ENCODE measurements at regions not wholly inside any gene's neighbourhood (a gene's known extent, or its start where the extent isn't known, plus 50 kb on each side); places are given as distances from the start of the nearest gene placed in this dataset.

- H3K36me3 ChIP-seq: no peaks in the 10 kb centered on the region
- no peaks in the 10 kb centered on the region for H3K27me3 ChIP-seq
- H3K4me3 ChIP-seq: no peak overlapping the region
- no peaks in the 10 kb centered on the region for H3K4me1 ChIP-seq
- TF ChIP-seq, protein P1, sequence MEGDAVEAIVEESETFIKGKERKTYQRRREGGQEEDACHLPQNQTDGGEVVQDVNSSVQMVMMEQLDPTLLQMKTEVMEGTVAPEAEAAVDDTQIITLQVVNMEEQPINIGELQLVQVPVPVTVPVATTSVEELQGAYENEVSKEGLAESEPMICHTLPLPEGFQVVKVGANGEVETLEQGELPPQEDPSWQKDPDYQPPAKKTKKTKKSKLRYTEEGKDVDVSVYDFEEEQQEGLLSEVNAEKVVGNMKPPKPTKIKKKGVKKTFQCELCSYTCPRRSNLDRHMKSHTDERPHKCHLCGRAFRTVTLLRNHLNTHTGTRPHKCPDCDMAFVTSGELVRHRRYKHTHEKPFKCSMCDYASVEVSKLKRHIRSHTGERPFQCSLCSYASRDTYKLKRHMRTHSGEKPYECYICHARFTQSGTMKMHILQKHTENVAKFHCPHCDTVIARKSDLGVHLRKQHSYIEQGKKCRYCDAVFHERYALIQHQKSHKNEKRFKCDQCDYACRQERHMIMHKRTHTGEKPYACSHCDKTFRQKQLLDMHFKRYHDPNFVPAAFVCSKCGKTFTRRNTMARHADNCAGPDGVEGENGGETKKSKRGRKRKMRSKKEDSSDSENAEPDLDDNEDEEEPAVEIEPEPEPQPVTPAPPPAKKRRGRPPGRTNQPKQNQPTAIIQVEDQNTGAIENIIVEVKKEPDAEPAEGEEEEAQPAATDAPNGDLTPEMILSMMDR (IDR thresholded peaks at IDR 0.05): no peak
- no peak for TF ChIP-seq POLR2AphosphoS5 (IDR thresholded peaks at IDR 0.05)
- TF ChIP-seq POLR2A (IDR thresholded peaks at IDR 0.05): no peak
- intact Hi-C loops (cut with DNase I; ENCODE audit: low total_unique reads): loop anchor here (10.0 kb wide), 1 partner anchor 872 kb away; no protein-coding TSS in a partner anchor
- no peak overlapping the region for H3K27ac ChIP-seq
- no peak for DNase-seq (ENCODE audit: low spot score in 2 of 2)
- no peaks in the 10 kb centered on the region for H3K9me3 ChIP-seq
These were observed 517.5 kb upstream of the GRIA3 start for GRCh38 chrX:122666601-122667000.

- no peaks in the 10 kb centered on the region for H3K9me3 ChIP-seq
- intact Hi-C loops (cut with DNase I; ENCODE audit: low total_unique reads): loop anchor here (10.0 kb wide), 1 partner anchor 873 kb away; no protein-coding TSS in a partner anchor
- H3K36me3 ChIP-seq: no peaks in the 10 kb centered on the region
- no peaks in the 10 kb centered on the region for H3K27me3 ChIP-seq
- no peak for DNase-seq (ENCODE audit: low spot score in 2 of 2)
- no peak overlapping the region for H3K4me3 ChIP-seq
- H3K27ac ChIP-seq: no peak overlapping the region
- H3K4me1 ChIP-seq: no peaks in the 10 kb centered on the region
- no peak for TF ChIP-seq POLR2AphosphoS5 (IDR thresholded peaks at IDR 0.05)
- TF ChIP-seq, protein P1 (IDR thresholded peaks at IDR 0.05): no peak
- TF ChIP-seq POLR2A (IDR thresholded peaks at IDR 0.05): no peak
These were observed 516.4 kb upstream of the GRIA3 start for GRCh38 chrX:122667667-122668066.

DNA sequence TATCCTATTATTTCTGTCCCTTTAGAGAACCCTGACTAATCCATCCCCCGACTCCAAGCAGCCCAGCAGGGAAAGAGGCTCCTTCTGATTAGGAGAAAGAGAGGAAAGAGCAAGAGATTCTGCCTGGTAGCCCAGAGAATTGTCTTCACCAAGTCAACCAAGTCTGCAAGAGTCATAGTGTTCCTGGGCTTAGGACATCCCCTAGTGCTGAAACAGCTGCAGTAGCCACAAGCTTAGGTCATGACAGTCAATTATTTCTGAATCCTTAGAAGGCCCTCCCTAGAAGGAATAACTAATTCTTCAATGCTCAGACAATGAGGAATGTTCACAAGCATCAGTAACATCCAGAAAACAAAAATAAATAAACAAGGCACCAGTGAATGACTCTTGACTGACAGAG lies 480.3 kb upstream of the GRIA3 start:
- intact Hi-C loops (cut with DNase I; ENCODE audit: low total_unique reads): no loop called here
- Histone ChIP-seq H3K4me1 (no peaks in the 10 kb centered on the region), H3K27me3 (no peaks in the 10 kb centered on the region), H3K27ac (no peak overlapping the region), H3K4me3 (no peak overlapping the region), H3K36me3 (no peaks in the 10 kb centered on the region), H3K9me3 (peaks cover 0 to 7% of the 10 kb centered on the region in 2 donors)
- TF ChIP-seq, protein P1 (IDR thresholded peaks at IDR 0.05): no peak
- no peak for TF ChIP-seq POLR2A (IDR thresholded peaks at IDR 0.05)
- TF ChIP-seq POLR2AphosphoS5 (IDR thresholded peaks at IDR 0.05): no peak
- DNase-seq (ENCODE audit: low spot score in 2 of 2): no peak

DNA sequence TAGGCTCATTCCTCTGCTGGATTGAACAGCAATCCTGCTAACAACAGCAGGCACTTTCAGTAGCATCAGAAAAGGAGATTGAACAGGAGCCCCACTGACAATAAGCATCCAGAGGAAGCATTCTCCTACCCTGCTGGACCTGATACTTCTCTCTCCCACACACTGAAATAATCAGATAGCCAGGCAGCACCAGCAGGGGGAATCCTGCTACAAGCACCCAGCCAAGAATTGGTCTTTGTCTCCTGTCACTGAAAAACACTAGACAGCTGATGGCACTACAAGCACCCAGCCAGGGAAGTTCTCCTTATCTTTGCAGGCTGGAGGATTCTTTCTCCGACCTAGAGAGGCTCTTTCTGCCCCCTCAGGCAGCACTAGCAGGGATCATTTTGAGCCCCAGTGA lies 444.3 kb upstream of the GRIA3 start:
- TF ChIP-seq POLR2A (IDR thresholded peaks at IDR 0.05) (no peak), POLR2AphosphoS5 (IDR thresholded peaks at IDR 0.05) (no peak)
- TF ChIP-seq, protein P1 (IDR thresholded peaks at IDR 0.05): no peak
- H3K4me3 ChIP-seq: no peak overlapping the region
- intact Hi-C loops (cut with DNase I; ENCODE audit: low total_unique reads): no loop called here

GRCh38 chrX:122770581-122770980 lies 413.5 kb upstream of the GRIA3 start:
- H3K27ac ChIP-seq: no peak overlapping the region
- no peaks in the 10 kb centered on the region for H3K36me3 ChIP-seq
- no peak overlapping the region for H3K4me3 ChIP-seq
- no peak for DNase-seq (ENCODE audit: low spot score in 2 of 2)
- no peaks in the 10 kb centered on the region for H3K4me1 ChIP-seq
- TF ChIP-seq, protein P1 (IDR thresholded peaks at IDR 0.05): no peak
- TF ChIP-seq POLR2A (IDR thresholded peaks at IDR 0.05) (no peak), POLR2AphosphoS5 (IDR thresholded peaks at IDR 0.05) (no peak)
- intact Hi-C loops (cut with DNase I; ENCODE audit: low total_unique reads): no loop called here
- H3K9me3 ChIP-seq: peaks cover 0 to 6% of the 10 kb centered on the region in 2 donors
- H3K27me3 ChIP-seq: no peaks in the 10 kb centered on the region

More for the DNA sequence above, 444.3 kb upstream of the GRIA3 start:
- H3K27ac ChIP-seq: no peak overlapping the region
- peaks cover 2 to 3% of the 10 kb centered on the region in 2 donors for H3K9me3 ChIP-seq
- DNase-seq (ENCODE audit: low spot score in 2 of 2): no peak
- no peaks in the 10 kb centered on the region for H3K36me3 ChIP-seq
- no peaks in the 10 kb centered on the region for H3K4me1 ChIP-seq
- H3K27me3 ChIP-seq: no peaks in the 10 kb centered on the region
